Left colon (tissue), 2 donors: ENCODE measurements at regions not wholly inside any gene's neighbourhood (a gene's known extent, or its start where the extent isn't known, plus 50 kb on each side); places are given as distances from the start of the nearest gene placed in this dataset.
A peak's percentile ranks its signal among the peaks of the same experiment; 100 is the strongest.

Source experiments
- ATAC-seq: fragments of 200-7000 bp; cut with Tn5 transposase; one replicate; pipeline ENCODE4 v1.9.1; 2020; ENCODE audit warnings: mild to moderate bottlenecking, moderate library complexity
- DNase-seq, 2 donors: peaks; one replicate each; pipeline ENCODE4 v3.0.0-alpha.2; 2020
- intact Hi-C, 2 donors: fragments of 100-400 bp; cut with DNase I in 1 of 2; cut with micrococcal nuclease in 1 of 2; formaldehyde crosslinking; loops; one replicate each; pipeline versions ENCODE4 v1.11.2 to v1.14.0; 2022; cut with DNase I, micrococcal nuclease
- donor health status: DM: no; HTN: no; CAD: no.
- donor health status: DM: yes; HTN: yes; CAD: no.

DNA sequence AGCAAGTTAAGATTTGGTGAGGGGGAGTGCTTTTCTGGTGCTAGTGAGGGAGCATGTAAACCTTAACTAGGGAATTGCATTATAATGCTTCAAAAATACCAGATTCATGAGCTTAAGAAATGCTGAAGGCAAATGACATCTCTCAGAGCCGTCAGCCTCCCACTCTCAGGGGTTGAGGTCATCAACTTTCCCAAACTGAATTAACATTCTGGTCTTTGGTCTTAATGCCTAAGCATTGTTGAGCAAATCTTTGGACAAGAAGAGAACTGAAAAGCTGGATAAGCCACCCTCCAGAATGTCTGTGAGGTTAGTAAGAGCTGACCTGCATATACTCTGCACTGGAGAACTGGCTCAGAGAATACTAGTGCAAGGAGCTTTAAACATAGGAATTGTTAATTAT is 124.9 kb upstream of the GAP43 start:
- intact Hi-C loops: no loop called here
- no peak for ATAC-seq

GRCh38 chr3:115498898-115499297 is 124.4 kb upstream of the GAP43 start:
- intact Hi-C loops: no loop called here
- ATAC-seq (no peak), DNase-seq (no peak)

More for the DNA sequence above, 124.9 kb upstream of the GAP43 start:
- no peak for DNase-seq

- no peak for ATAC-seq
- intact Hi-C loops: no loop called here
- DNase-seq: no peak
Observed at GRCh38 chr3:115499666-115500065, 123.6 kb upstream of the GAP43 start.

- ATAC-seq (no peak), DNase-seq (no peak)
- intact Hi-C loops: no loop called here
Observed at GRCh38 chr3:115500795-115501194, 122.5 kb upstream of the GAP43 start.

- no peak for DNase-seq
- intact Hi-C loops: no loop called here
- no peak for ATAC-seq
Observed at GRCh38 chr3:115502128-115502527, 121.2 kb upstream of the GAP43 start.

DNA sequence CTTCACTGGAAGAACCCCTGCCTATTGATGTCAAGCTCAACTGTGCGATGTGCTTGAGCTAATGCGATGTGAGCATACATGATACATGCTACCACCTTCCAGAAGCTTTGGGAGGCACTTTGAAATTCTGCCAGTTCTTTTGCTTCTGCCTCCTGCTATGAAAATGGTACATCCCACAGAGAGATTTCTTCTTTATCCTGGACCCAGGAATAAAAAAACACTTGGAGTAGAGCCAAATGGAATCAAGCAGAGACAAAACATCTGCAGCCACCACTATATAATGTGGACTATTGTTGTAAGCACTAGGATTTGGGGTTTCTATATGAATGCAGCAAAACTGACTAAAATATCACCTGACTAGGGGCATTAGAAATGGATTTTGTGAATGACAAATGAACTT is 119.9 kb upstream of the GAP43 start:
- intact Hi-C loops: no loop called here
- ATAC-seq (no peak), DNase-seq (no peak)

GRCh38 chr3:115508562-115508961 is 114.7 kb upstream of the GAP43 start:
- DNase-seq: no peak
- no peak for ATAC-seq
- intact Hi-C loops: no loop called here

GRCh38 chr3:115512565-115513415 is 110.5 kb upstream of the GAP43 start:
- intact Hi-C loops: no loop called here
- ATAC-seq: no peak
- DNase-seq: peak in 1 of 2 donors; percentile 5

DNA sequence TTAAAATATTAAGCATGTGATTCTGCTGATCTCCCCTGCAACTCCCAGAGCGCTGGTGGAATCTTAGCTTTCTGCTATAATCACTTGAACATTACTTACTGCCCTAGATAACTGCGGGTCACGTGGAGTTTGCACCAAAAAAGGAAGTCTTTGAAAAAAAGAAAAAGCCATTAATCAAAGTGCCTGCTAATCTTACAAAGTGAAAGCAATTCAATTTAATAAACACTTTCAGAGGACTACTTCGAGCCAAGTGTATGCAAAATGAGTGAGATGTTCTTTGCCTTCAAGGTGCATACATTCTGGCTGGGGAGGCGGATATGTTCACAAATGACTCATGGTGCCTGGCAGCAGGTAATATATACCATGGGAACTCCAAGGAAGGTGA is 109.9 kb upstream of the GAP43 start:
- intact Hi-C loops: no loop called here
- no peak for ATAC-seq

GRCh38 chr3:115517457-115518050 is 105.8 kb upstream of the GAP43 start:
- DNase-seq (no peak), ATAC-seq (no peak)
- intact Hi-C loops: no loop called here

More for the DNA sequence above, 109.9 kb upstream of the GAP43 start:
- no peak for DNase-seq

DNA sequence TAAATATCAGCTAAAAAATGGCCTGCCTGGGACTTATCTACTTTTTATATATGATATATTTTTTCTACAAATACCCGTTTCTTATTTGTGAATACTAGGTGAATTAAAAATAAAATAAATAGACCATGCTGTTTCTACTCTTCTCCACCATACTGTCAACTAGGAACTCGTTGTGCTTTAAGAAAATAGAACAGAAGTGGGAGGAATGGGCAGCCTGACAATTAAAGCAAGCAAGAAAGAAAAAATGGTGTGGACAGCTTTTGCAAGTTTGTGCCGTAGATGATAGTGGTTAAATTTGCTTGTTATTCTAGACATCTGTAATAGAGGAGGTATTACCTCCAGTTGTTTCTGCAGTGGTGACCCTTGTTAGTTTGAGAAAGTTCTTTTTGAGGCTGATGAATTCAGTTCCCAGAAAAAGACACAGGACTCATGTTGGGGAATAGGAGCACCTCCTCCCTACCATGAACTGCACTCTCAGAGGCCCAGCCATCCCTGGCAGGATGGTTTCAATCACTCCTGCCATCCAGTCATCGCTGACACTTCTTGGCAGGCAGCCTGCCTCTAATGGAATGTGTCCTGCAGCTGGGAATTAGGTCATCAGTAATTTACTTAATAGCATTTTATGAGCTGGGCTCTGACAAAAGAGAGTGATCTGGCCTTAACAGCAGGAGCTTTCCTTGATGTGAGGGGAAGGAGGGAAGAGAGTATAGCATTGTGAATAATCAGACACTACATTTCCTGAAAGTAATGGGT is 105.0 kb upstream of the GAP43 start:
- ATAC-seq (no peak), DNase-seq (no peak)
- intact Hi-C loops: no loop called here

DNA sequence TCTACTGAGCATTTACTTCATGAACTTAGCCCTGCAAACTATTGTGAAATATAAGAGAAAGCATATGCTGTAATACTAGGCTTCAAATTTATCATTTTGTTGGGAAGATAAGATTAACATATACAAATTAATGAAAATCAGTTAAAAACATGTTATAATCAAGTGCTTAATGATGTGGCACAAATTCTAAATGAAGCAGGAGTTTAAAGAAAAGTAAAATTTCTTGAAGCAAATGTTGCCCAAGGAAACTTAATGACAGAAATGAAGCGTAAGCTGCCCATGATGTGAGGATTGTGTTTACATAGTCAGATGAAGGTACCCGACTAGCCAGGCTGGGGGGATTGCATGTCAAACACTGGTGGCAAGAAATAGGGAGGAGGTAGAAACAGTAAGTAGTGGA is 103.1 kb upstream of the GAP43 start:
- DNase-seq (no peak), ATAC-seq (no peak)
- intact Hi-C loops: no loop called here

DNA sequence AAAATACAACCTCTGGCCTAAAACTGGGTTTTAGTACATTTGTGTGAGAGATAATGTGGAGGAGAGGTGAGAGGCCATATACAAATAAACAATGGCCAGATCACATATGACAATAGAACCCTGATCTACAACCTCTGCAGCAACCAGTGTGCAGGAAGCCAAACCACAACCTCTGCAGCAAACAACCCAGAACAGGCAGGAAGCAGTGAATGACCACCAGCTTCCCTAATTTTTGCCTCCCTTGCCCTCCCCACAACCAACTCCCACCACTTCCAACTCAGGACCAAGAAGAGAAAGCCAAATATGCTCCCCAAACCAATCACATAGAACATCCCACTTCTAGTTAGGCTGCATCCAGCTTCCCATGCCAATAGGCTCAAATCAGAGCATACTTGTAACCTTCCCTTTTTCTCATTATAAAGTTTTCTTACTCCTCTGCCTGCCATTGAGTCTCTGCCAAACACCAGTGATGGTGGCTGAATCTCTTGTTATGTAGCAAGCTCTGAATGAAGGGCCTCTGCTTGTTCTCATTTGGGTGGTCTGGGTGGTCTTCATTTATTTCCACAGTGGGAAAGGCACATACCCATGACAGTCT is 102.6 kb upstream of the GAP43 start:
- no peak for ATAC-seq
- intact Hi-C loops: no loop called here
- no peak for DNase-seq

DNA sequence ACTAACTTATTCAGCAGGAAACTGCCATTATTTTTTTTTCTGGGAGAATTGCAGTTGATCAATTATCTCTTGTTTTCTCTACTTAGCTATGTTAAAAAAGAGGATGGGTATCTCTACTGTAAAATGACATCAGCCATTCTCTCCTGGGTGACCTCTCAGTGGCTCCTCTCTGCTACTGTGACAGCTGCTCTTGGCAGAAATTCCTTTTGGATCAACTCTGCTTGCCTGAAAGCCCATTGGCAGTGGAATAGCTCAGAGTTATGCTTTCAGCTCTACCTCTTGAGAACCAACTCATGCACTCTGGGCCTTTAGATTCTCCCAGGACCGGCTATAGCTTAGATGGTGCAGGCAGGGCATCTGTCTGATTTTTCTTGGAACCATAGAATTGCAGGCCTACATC is 99.9 kb upstream of the GAP43 start:
- ATAC-seq (no peak), DNase-seq (no peak)
- intact Hi-C loops: no loop called here

GRCh38 chr3:115524549-115524948 is 98.8 kb upstream of the GAP43 start:
- intact Hi-C loops: no loop called here
- DNase-seq (no peak), ATAC-seq (no peak)

GRCh38 chr3:115525731-115526130 is 97.6 kb upstream of the GAP43 start:
- intact Hi-C loops: no loop called here
- no peak for ATAC-seq

DNA sequence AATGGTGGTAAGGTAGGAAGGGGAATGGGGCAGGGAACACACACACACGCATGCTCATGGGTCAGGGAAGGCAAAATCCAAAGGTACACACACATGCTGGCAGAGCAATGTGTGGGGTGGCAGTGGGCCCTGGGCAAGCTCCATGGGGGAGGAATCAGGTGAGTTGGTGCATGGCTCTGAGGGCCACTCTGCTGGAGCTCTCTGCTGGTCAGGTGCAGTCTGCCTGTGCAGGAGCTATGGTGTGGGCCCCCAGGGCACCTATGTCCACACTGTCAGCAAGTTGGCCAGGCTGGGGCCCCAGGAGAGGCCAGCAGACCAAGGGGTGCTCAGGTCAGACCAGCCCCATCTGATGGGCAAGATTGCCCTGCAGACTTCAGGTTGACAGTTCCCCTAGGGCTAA is 90.1 kb upstream of the GAP43 start:
- no peak for ATAC-seq
- intact Hi-C loops: no loop called here
- no peak for DNase-seq

More at GRCh38 chr3:115525731-115526130, 97.6 kb upstream of the GAP43 start:
- no peak for DNase-seq

DNA sequence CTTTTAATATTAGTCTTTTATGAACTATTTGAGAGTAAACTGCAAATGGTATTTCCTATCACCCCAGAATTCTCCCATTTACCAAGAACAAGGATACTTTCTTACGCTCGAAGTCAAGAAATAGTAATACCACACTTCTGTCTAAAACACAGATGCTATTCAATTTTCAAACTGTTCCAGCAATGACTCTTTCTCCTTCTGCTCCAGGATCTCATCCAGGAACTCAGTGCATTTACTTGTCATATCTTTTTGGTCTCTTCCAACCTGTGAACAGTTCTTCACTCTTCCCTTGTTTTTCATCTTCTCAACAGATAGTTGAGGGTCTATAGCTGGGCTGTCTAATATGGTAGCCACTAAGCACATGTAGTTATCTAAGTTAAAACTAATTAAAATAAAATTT is 87.1 kb upstream of the GAP43 start:
- no peak for ATAC-seq
- intact Hi-C loops: no loop called here
- DNase-seq: no peak

DNA sequence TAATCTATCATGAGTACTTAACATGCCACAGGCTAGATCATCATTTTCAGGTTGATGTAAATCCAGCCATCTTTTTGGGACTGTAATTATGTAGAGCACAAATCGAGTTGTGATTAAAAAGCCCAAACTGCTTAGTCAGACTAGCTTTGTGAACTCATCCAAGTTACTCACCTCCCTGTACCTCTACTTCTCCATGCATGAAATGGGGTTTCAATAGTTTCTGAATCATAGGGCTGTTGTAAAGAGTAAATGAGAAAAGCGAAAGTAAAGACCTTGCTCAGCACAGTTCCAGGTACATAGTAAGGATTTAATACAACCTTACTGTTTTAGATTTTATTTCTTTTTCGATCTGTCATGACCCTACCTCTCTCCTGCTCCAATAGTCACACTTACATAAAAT is 85.6 kb upstream of the GAP43 start:
- no peak for ATAC-seq
- intact Hi-C loops: no loop called here
- DNase-seq: no peak

DNA sequence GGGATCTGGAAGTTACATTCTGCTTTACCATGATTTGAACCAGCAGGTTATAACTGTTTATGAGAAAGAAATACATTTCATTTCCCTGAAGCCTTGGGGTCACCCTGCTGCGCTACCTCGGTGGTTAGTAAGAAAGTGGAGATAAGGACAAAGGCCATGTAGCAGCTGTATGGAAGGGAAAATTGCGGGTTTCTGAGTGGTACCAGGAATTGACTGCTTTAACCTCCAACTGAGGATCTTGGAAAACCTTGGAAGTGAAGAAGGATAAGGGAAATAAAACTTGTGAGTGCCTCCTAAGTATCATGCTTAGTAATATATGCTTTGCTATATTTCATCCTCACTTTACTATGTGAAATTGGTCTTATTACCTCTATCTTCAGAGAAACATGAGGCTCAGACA is 76.1 kb upstream of the GAP43 start:
- ATAC-seq (no peak), DNase-seq (no peak)
- intact Hi-C loops: no loop called here
